Left ventricle myocardium inferior (tissue), 1 donor: ENCODE measurements at regions not wholly inside any gene's neighbourhood (a gene's known extent, or its start where the extent isn't known, plus 50 kb on each side); places are given as distances from the start of the nearest gene placed in this dataset.
"Not testable (repeated sequence)": the region's sequence is repeated elsewhere in the genome, so short reads cannot be mapped to it uniquely, and the experiment has no call there.

Experiments
- DNase-seq: peaks from one replicate; pipeline ENCODE4 v3.0.0-alpha.2; 2020
- H3K27ac ChIP-seq: fragments of 200-600 bp; replicated peaks from 2 replicates; pipeline ENCODE4 v1.8.0; 2021
- H3K27me3 ChIP-seq: fragments of 200-600 bp; 2 replicates; pipeline ENCODE4 v1.8.0; 2021; ENCODE audit warnings: low read depth
- H3K36me3 ChIP-seq: fragments of 200-600 bp; 2 replicates; pipeline ENCODE4 v1.8.0; 2021
- H3K4me1 ChIP-seq: fragments of 200-600 bp; 2 replicates; pipeline ENCODE4 v1.8.0; 2021
- H3K4me3 ChIP-seq: fragments of 200-600 bp; 2 replicates; pipeline ENCODE4 v1.8.0; 2021; ENCODE audit warnings: mild to moderate bottlenecking, moderate library complexity
- H3K9me3 ChIP-seq: fragments of 200-600 bp; replicated peaks from 2 replicates; pipeline ENCODE4 v1.8.0; 2021
- CTCF ChIP-seq: fragments of 200-600 bp; IDR thresholded peaks from 2 replicates; pipeline ENCODE4 v1.8.0; 2021; ENCODE audit warnings: antibody characterized with exemption, mild to moderate bottlenecking, borderline replicate concordance
- intact Hi-C: fragments of 100-400 bp; cut with micrococcal nuclease; formaldehyde crosslinking; loops from one replicate; pipeline ENCODE4 v1.11.0; 2022
- donor health status: DM: no; HTN: yes; CAD: no; lungs with severe emphysema.

DNA sequence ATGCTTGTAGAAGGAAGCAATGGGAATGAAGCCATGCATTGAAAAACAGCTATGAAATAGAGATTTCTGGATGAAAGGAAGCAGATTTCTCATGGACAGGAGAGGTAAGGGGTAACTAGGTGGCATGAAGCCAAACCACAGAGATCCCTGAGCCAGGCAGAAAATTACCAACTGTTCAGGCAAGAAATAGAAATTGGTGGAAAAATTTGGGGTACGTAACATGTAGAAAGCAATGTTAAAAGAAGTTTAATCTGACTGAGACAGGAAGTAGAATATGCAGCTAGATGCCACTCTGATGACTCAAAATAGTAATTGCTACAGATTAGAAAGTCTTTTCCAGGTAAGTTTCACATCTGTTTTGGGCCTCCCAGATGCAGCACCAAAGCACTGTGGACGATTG is 928.5 kb upstream of the CELF4 start:
- Histone ChIP-seq H3K4me3 (no peak overlapping the region), H3K9me3 (no peaks in the 10 kb centered on the region), H3K27ac (no peak overlapping the region), H3K27me3 (no peaks in the 10 kb centered on the region), H3K4me1 (no peaks in the 10 kb centered on the region), H3K36me3 (no peaks in the 10 kb centered on the region)
- intact Hi-C loops, result no loop called here
- DNase-seq, result no peak
- no peak for TF ChIP-seq CTCF

DNA sequence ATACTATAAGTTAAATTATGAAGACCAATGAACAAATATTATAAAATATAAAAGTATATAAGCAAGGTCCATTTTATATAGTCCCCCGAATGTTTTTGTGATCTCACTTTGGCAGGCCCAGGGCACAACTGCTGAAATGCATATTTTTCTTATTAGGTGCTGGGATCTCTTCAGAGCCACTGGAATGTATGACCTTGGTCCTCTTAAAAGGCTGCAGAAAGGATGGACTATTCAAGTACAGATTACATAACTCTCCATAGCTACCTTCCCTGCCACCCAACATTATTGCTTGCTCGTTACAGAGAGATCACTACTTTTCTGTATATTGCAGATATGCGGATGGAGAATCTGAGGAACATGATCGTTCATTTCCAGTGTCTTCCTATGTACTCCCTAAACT is 925.6 kb upstream of the CELF4 start:
- H3K36me3 ChIP-seq, result no peaks in the 10 kb centered on the region
- H3K27ac ChIP-seq, result no peak overlapping the region
- H3K4me3 ChIP-seq, result no peak overlapping the region
- intact Hi-C loops, result no loop called here
- no peak for DNase-seq
- H3K9me3 ChIP-seq, result no peaks in the 10 kb centered on the region
- no peaks in the 10 kb centered on the region for H3K27me3 ChIP-seq
- no peak for TF ChIP-seq CTCF
- H3K4me1 ChIP-seq, result no peaks in the 10 kb centered on the region

GRCh38 chr18:38489721-38490120 is 924.1 kb upstream of the CELF4 start:
- H3K27ac ChIP-seq, H3K27me3 ChIP-seq, intact Hi-C loops, DNase-seq, H3K4me1 ChIP-seq, H3K9me3 ChIP-seq, H3K4me3 ChIP-seq, H3K36me3 ChIP-seq: not testable (repeated sequence)

DNA sequence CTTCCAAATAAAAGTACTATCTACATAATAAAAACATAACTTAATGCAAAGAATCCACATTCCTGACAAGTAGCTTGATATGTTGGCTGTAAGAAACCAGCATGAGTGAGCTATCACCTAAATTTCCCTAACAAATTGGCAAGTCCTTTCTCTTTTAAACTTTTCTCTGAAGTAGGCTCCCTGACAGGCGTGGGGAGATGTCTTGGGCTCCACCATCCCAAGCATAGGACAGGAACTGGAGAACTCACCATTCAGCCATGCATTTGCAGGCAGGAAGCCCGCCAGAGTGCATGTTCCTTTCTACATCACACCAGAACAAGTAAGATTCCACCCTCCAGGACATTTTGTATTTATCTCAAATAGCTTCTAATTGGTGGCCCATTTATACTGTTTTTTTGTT is 921.9 kb upstream of the CELF4 start:
- no peak for TF ChIP-seq CTCF
- Histone ChIP-seq H3K4me1 (no peaks in the 10 kb centered on the region), H3K9me3 (no peaks in the 10 kb centered on the region), H3K36me3 (no peaks in the 10 kb centered on the region), H3K27me3 (no peaks in the 10 kb centered on the region), H3K4me3 (no peak overlapping the region), H3K27ac (no peak overlapping the region)
- intact Hi-C loops, result no loop called here
- DNase-seq, result no peak

- H3K4me1 ChIP-seq, result no peaks in the 10 kb centered on the region
- no peak for TF ChIP-seq CTCF
- H3K36me3 ChIP-seq, result no peaks in the 10 kb centered on the region
- DNase-seq, result no peak
- H3K27ac ChIP-seq, result no peak overlapping the region
- peaks cover 18% of the 10 kb centered on the region for H3K9me3 ChIP-seq
- intact Hi-C loops, result no loop called here
- no peak overlapping the region for H3K4me3 ChIP-seq
- no peaks in the 10 kb centered on the region for H3K27me3 ChIP-seq
Observed at GRCh38 chr18:38483326-38483725, 917.7 kb upstream of the CELF4 start.

GRCh38 chr18:38481576-38481975 is 916.0 kb upstream of the CELF4 start:
- Histone ChIP-seq H3K4me1 (no peaks in the 10 kb centered on the region), H3K36me3 (no peaks in the 10 kb centered on the region), H3K4me3 (no peak overlapping the region), H3K27ac (no peak overlapping the region), H3K9me3 (peaks cover 18% of the 10 kb centered on the region), H3K27me3 (no peaks in the 10 kb centered on the region)
- no peak for TF ChIP-seq CTCF
- intact Hi-C loops, result no loop called here
- no peak for DNase-seq
